ENCODE measurements at regions not wholly inside any gene's neighbourhood (a gene's known extent, or its start where the extent isn't known, plus 50 kb on each side); places are given as distances from the start of the nearest gene placed in this dataset.

DNA sequence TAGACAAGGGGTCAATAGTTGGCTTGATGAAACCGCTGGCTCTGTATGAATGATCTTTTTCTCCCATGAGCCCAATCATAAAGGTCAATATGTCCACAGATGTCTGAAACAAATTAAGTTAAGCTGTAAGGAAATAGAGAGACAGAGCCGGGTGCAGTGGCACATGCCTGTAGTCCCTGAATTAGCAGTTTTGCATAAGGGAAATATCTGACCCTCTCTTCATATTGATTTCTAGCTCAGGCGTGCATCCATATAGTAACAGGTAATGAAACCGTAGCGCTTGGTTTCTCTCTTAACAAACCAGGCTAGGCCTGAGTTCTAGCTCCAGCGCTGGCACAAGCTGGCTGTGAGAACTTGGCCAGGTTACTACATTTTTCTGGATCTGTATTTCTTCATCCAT is 118.1 kb upstream of the ERCC6L2 start:
- DNase-seq (ENCODE audit: low read depth, low spot score) = no peak

DNA sequence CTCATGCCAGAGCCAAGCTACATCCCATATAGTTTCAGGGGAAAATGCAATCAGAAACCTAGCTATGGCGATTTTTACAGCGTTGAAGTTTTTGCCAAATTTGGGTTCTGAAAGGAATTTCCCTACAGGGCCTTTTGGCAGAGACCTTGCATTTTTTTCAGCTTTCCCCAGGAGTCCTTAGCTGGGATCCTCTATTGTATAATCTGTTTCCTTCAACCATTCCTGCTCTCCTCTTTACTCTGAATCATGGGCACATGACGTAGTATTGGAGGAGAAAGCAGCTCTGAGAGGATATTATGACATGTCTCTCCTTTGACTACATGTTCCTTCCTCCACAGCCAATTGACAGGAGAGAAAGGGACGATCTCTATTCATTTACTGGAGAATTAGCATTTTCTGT is 118.5 kb upstream of the ERCC6L2 start:
- DNase-seq (ENCODE audit: low read depth, low spot score) = no peak

DNA sequence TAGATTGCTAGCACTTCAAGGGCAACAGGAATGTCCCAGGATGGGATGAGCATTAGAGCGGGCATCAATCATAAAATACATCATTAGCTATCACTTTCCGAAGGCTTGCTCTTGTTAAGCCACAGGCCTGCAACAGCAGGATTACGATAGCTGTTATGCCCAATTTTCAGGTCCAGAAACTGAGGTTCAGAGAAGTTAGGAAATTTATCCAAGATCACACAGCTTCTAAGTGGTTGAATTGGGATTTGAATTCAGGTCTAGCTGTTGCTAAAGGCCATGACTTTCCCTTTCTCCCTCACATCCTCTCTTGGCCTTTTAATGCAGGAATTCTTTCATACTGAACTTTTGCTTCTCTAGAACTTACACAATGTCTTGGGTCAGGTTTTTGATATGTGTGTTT is 119.4 kb upstream of the ERCC6L2 start:
- DNase-seq (ENCODE audit: low read depth, low spot score) = no peak

DNA sequence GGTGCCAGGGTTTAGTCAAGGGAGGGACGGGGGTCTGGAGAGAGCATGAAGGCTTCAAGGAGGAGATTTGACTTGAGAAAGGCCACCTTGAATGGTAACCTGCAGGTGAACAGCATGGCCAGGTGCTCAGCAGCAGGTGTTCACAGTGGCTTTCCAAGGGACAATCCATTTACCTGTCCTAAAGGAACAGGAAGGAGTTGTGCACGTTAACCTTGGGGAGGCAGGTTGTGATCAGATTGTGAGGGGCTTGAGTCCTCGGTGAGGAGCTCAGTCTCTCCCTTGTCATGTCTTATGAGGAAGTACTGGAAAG is 120.1 kb upstream of the ERCC6L2 start:
- no peak for DNase-seq (ENCODE audit: low read depth, low spot score)

DNA sequence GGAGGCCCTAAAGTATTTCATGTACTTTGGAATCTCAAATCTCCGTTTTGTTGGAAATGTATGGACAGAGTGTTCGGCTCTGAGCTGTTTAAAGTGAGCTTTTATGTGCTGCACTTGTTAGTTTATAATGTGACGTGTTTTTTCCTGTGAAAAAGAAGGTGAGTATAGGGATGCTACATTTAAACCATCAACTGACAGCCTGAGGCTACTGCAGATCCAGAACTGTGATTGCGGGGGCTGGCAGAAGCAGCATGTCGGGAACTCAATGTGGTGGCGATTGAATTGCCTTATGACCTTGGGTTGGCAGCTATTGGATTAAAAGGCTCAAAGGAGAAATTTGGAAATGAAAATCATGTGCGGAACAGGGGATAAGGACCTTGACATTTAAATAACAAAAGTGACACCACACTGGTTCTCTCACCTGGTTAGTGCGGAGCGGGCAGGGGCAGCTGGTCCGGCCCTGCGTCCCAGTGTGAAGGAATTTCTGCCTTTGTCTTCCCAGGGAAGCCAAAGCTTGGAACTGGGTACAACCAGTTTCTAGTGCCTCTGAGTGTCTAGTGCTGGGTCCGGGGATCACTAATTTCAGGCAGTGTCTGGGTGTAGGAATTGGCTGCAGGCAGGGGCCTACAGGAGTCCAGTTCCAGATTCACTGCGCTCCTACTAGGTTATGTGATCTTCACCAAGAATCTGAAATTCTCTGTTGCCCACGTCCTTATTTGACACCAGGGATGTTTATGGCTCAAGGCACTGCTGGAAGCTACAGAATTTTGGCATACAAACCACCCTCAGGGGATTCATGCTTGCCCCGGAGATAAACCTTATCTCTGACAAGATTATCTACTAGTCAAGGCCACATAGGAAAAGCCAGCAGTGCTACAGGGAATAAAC is 120.7 kb upstream of the ERCC6L2 start:
- no peak for DNase-seq (ENCODE audit: low read depth, low spot score)

DNA sequence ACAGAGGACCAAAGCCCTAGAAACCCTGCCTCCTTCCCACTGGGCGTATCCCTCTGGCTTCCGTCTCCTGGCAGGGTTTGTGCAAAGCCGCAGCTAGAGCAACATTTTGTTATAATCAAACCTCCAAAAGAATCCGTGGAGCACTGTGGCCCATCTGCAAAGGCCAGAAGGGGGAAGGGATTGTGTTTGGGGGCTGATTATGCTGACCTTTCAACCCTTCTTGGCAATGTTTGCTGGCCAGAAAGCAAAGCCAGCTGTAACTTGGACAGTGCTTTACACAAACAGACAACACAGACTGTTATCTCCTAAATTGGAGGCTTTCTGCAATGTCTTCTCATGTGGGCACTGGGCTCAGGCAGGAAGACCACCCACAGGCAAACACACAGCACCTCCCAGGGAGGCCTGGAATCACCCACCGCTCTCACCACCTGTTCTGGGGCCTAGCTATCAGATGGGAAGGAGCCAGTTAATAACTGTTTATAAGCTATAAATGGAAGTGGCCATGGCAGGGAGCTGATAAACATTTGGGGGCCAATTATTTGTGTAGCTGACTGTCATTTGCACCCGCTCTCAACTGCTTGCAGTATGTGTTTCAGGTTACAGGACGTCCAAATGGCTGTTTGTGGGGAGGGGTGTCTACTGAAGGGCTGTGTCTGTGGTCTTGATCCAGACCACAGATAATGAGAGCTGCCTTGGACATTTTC is 121.6 kb upstream of the ERCC6L2 start:
- no peak for DNase-seq (ENCODE audit: low read depth, low spot score)

DNA sequence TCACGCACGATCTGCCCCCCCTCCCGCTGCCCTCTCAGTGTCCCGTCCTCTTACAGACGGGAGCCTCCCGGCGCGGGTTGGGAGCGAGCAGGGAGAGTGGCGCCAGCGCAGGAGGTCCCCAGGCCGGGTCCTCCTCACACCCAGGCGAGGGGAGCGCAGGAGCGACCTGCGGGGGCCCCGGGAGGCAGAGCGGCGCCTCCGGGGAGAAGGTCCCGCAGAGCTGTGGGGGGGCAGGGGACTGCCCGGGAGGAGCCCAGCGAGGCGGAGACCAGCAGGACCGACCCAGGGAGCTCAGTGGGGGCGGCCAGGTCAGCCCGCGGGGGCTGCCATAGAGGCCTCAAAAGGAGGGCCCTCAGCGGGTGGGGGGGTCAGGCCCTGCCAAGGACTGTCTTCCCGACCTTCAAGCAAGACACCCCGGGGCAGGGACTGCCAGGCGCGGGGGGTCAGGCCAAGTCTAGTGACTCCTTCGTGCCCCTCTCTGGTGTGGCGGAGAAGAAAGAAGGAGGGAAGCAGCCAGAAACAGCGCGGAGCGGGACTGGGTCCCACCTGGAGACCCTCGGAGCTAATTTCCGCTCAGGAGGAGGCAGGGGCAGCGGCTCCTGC is 123.3 kb upstream of the ERCC6L2 start:
- DNase-seq (ENCODE audit: low read depth, low spot score) = no peak

DNA sequence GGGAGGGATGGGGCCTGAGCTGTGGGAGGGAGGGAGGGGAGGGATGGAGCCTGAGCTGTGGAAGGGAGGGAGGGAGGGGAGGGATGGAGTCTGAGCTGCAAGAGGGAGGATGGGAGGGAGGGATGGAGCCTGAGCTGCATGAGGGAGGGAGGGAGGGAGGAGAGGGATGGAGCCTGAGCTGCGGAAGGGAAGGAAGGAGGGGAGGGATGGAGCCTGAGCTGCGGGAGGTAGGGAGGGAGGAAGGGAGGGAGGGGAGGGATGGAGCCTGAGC is 124.0 kb upstream of the ERCC6L2 start:
- no peak for DNase-seq (ENCODE audit: low read depth, low spot score)

DNA sequence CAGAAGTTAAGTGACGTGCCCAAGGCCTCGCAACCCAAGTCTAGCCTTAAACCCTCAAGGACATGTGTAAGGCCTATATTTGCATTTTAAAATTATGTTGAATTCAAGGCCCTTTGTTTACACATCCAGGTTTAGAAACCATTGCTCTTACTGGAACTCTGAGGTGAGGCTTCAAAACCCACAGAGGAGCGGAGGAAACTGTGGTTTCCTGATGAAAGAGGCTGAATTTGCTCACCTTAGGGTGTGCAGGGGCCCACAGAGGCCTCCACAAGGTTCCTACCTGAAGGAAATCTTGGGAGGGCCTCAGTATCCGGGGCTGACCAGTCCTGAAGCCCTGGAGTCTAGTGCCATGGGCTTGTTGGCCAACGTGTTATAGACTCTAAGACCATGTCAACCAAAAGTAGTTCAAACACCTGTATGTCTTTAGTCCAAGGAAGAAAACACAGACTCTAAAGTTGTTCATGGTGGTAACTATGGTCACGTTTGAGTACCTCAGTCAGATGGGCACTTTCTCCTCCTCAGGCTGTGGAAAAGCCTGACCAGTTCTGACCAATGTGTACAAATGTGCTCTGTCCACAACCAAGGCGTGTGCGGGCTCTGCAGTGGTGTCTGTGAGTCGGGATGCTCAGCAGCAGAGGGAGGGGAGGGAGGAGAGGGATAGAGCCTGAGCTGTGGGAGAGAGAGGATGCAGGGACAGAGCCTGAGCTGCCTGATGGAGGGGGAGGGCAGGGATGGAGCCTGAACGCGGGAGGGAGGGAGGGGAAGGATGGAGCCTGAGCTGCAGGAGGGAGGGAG is 124.6 kb upstream of the ERCC6L2 start:
- no peak for DNase-seq (ENCODE audit: low read depth, low spot score)

DNA sequence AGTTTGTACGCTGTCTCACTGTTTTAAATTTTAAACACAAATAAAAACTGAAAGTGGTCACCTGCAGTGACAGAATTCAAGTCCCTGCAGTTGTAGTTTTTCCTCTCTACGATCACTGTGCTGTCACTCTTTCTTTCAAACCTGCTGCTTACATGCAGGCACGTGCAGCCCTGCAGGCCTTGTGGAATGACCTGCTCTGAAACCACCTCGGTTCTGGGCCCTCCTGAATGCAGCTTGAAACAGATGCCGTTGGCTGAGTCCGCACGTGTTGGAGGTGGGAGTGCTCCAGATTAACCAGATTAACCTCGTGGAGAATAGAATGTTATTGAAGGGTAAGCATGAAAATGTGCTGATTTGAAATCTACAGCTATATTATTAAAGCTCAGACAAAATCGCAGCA is 126.0 kb upstream of the ERCC6L2 start:
- DNase-seq (ENCODE audit: low read depth, low spot score) = no peak

DNA sequence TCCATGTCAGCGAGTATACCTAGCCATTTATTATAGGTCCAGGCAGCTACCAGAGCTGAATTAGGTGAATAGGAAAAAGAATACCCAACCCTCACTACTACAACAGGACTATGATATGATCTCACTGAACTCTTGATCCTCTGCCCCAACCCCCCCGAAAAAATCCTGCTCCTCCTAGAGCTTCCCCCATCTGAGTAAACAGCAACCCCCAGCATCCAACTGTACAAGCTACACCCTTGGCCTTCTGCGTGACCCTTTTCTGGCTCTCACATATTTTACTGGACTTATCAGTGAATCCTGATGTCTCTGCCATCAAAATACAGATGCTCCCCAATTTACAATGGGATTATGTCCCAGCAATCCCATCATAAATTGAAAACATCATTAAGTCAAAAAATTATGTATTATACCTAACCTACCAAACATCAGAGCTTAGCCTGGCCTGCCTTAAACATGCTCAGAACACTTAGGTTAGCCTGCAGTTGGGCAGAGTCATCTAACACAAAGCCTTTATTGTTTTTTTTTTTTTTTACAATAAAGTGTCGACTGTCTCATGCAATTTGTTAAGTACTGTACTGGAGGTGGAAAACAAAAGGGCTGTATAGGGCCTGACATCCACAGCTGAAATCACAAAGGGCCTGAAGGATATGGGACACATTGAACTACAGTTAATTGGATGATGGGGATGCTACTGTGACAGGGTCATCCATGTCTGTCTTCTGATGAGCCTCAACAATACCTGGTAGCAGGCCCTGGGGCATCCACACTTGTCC is 128.9 kb upstream of the ERCC6L2 start:
- no peak for DNase-seq (ENCODE audit: low read depth, low spot score)

DNA sequence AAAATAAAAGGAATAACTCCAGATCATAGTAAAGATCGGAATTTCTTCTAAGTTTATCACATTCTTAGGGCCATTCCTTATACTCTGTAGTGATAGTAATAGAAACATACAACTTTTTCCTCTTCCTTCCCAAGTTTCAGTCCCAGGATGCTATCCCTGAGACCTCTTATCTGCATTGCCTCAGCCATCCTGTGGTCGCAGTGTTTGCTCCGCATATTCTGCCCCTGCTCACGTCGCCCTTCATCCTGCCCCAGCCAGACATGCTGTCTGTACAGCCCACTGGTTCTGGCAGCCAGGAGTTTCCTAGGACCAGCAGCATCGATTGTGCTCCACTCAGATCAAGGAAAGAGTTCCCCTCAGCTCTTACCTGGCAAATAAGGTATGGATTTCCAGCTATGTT is 132.7 kb upstream of the ERCC6L2 start:
- DNase-seq (ENCODE audit: low read depth, low spot score) = no peak

DNA sequence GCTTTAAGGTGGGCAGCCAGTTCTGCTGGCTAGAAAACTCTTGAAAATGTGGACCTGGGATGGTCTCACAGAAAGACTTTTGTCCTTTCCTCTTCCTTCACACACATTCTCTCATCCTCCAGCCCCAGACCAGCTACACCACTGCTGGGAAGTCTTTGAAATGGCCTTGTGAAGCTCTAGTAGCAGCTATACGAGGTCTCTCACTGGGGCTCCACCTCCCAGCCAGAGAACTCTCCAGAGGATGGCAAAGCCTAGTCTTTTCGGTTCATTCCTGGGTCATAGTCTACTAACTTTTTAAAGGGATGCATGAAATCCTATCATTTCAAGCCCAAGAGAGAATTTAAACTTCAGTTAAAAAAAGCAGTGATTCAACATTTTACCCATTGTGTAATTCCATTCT is 133.9 kb upstream of the ERCC6L2 start:
- DNase-seq (ENCODE audit: low read depth, low spot score) = no peak

DNA sequence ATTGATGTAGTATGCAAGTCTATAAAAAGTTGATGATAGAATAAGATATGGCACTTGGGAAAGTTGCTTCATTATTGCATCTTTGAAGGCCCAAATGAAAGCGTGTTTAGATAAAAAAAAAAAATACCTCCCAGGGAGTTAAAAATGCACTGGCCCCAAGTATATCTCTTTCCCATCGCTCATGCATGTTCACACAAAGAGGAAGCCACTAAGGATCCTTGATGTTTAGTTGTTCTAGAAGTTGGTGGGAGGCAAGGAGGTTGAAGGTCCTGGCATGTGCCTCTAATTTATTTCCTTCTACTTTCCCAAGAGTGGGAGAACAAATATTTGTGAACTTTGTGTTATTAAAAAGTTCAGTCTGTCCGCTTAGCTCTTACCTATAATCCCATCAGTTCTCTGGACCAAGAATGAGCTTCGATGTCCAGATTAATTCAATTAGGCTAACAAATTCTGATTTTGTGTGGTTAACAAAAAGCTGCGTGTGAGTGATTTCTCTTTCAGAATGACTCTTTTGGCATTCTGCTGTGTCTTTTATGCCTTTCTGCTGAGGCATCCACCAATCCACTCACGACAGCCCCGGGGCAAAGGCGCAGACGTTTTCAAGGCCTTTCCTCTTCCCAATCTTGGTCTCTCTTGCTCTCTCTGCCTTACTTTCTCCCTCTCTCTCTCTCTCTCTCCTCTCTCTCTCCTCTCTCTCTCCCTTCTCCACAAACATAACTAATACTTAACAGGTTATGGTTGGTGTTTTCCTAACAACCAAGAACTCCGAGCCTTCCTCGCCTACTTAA is 135.1 kb upstream of the ERCC6L2 start:
- DNase-seq (ENCODE audit: low read depth, low spot score) = no peak

DNA sequence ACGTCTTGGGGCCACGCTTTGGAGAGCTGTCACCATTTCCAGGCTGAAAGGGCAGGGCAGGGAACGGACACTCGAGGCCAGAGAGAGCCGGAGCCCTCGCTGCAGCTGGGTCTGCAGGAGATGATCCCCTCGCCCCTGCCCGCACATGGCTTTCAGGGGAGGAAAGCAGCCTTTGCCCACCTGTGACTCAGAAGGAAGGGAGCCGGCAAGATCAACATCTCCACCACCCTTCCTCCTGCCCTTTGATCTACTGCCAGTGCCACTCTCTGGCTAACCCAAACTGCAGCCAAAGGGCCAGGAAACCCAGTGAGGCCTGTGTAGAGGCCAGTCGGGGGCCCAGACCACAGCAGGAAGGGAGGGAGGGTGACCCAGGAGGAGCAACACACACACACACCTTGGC is 137.1 kb upstream of the ERCC6L2 start:
- DNase-seq (ENCODE audit: low read depth, low spot score) = no peak

DNA sequence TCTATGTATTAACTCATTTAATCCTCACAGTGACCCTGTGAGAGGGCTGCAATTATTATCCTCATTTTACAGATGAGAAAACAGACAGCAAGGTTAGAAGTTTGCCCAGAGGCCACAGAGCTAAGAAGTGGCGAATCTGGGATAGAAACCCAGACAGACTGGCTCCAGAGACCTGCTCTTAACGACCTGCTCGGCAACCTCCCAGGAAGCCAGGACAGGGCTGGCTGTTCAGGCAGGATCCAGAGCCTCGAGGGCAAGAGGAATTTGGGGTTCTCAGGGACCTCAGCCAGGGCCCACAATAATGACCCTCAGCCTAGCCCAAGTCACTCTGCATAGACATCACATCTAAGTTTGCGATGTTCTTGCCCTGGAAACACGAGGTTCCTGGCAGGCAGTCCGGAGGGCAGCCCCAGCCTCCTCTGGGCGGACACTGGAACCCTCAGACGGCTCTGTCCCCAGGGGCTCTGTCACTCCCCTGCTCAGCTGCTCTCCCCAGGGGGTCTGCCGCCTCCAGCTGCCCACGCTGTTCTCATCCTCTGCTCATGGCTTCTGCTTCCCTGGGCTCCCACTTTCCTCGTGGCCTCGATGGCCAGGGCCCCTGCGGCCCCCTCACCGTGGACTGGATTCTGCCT is 138.5 kb upstream of the ERCC6L2 start:
- DNase-seq (ENCODE audit: low read depth, low spot score) = no peak

DNA sequence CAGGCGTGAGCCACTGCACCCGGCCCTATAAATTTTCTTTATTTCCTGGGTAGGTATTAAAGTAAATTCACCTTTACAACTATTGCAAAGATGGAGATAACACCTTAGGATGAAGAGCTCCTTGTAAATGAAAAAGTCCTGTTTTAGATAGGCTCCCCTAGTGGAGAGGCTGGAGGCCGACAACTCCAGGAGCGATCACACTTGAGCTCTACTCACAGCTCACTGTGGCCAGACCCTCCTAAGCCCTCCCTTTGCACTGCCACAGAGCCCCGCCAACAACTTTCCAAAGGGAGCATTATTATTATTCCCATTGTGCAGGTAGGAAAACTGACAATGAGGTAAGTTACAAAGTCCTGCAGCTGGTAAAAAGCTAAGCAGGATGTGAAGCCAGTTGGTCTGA is 139.1 kb upstream of the ERCC6L2 start:
- DNase-seq (ENCODE audit: low read depth, low spot score) = no peak

DNA sequence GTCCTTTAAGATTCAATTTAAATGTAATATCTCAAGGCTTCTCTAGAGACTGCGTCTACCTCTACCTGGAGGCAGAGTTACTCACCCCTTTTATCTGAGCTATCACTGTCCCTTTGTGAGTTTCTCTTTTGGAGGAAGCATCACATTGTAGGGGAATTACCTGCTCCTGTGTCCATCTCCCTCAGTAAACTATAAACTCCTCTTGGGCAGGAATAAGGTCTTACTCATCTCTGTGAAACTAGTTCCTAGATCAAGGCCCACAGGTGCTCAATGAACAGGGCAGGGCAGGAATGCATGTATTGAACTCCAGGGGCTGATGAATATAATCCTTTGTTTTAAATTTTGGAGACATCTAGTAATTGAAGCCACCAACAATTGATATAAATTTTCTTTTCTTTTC is 139.8 kb upstream of the ERCC6L2 start:
- no peak for DNase-seq (ENCODE audit: low read depth, low spot score)

DNA sequence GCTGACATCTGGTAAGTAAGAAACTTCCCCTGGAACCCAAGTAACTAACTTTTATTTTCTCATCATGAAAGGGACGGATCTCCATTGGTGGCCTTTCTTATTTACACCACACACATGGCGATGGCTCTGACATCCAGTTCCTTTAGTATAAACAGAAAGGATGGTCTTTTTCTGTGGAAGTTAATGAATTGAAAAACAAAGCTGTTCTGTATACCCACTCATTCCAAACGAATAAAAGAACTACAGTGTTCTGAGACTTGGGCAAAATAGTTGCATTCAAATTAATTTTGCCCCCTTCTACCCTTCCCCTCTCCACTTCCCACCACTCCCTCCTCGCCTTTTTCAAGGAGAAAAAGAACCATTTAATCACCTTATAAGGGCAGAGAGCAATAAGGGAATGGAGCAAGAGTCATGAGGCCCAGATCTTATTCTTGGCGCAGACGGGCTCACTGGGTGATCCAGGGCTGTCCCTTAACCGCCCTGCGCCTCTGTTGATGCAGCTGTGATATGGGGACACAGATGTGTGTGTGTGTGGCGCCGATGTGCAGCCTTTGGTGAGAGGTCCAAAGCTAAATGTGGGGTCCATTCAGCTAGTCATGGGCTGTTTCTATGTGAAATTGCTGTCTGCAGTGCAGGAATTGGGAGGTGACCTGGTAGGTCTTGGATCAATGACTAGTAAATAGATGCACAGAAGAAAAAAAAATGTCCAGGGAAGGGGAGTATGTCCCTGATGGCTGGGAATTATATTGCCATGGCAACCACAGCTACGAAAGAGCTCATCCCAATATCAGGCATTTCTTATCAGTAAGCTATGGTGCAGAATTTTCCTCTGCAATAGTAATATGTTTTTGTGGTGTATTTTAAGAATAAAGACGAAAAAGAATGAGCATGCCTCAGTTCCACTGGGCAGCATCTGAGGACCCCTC is 141.5 kb upstream of the ERCC6L2 start:
- no peak for DNase-seq (ENCODE audit: low read depth, low spot score)
